Liver (tissue), 8 donors: ENCODE measurements at regions not wholly inside any gene's neighbourhood (a gene's known extent, or its start where the extent isn't known, plus 50 kb on each side); places are given as distances from the start of the nearest gene placed in this dataset.

Experiments
- DNase-seq: peaks from one replicate; pipeline ENCODE4 v3.0.0-alpha.2; 2017; ENCODE audit warnings: low spot score
- H3K27ac ChIP-seq, 2 donors: one replicate each; pipeline ENCODE4 v1.7.0; 2013; ENCODE audit warnings: inconsistent platforms in 2 of 2, low read length in 2 of 2, control low read depth in 1 of 2, low read depth in 1 of 2, mild to moderate bottlenecking in 1 of 2
- H3K27me3 ChIP-seq, 4 donors: one replicate each; pipeline versions ENCODE4 v1.6.1 to v1.7.0; 2013; ENCODE audit warnings: low read length in 3 of 4, inconsistent platforms in 1 of 4, mild to moderate bottlenecking in 1 of 4, moderate library complexity in 1 of 4; ENCODE audit not compliant: control insufficient read depth in 4 of 4, insufficient read depth in 4 of 4
- H3K36me3 ChIP-seq, 4 donors: one replicate each; pipeline versions ENCODE4 v1.6.1 to v1.7.0; 2013; ENCODE audit warnings: low read length in 3 of 4, mild to moderate bottlenecking in 3 of 4, low read depth in 1 of 4, moderate library complexity in 1 of 4; ENCODE audit not compliant: control insufficient read depth in 4 of 4, insufficient read depth in 3 of 4
- H3K4me1 ChIP-seq, 4 donors: one replicate each; pipeline versions ENCODE4 v1.6.1 to v1.7.0; 2013; ENCODE audit warnings: low read length in 3 of 4, mild to moderate bottlenecking in 3 of 4, moderate library complexity in 1 of 4; ENCODE audit not compliant: control insufficient read depth in 4 of 4, insufficient read depth in 4 of 4
- H3K4me3 ChIP-seq, 3 donors: one replicate each; pipeline versions ENCODE4 v1.6.1 to v1.7.0; 2013; ENCODE audit warnings: low read length in 3 of 3, control low read depth in 1 of 3, low read depth in 1 of 3, mild to moderate bottlenecking in 1 of 3
- H3K9ac ChIP-seq, 2 donors: one replicate each; pipeline ENCODE4 v1.7.0; 2013; ENCODE audit warnings: low read length in 2 of 2, mild to moderate bottlenecking in 2 of 2, moderate library complexity in 2 of 2, control low read depth in 1 of 2, low read depth in 1 of 2
- H3K9me3 ChIP-seq, 4 donors: one replicate each; pipeline versions ENCODE4 v1.6.1 to v1.7.0; 2013; ENCODE audit warnings: low read length in 3 of 4; ENCODE audit not compliant: control insufficient read depth in 4 of 4
- EGR1 ChIP-seq, 2 donors: IDR thresholded peaks; 2 replicates each; pipeline ENCODE4 v1.6.1; 2016 to 2018; ENCODE audit warnings: antibody characterized with exemption in 2 of 2, low read depth in 2 of 2
- FOXA1 ChIP-seq: IDR thresholded peaks from 2 replicates; pipeline ENCODE4 v1.6.1; 2016; ENCODE audit warnings: antibody characterized with exemption
- FOXA2 ChIP-seq: IDR thresholded peaks from 2 replicates; pipeline ENCODE4 v1.6.1; 2016; ENCODE audit warnings: antibody characterized with exemption
- HNF4A ChIP-seq, 2 donors: conservative IDR thresholded peaks; 2 replicates each; pipeline ENCODE4 v1.6.1; 2016; ENCODE audit warnings: antibody characterized with exemption in 2 of 2, mild to moderate bottlenecking in 2 of 2
- HNF4G ChIP-seq: IDR thresholded peaks from 2 replicates; pipeline ENCODE4 v1.6.1; 2016; ENCODE audit warnings: antibody characterized with exemption
- JUND ChIP-seq, 2 donors: IDR thresholded peaks; 2 replicates each; pipeline ENCODE4 v1.6.1; 2016; ENCODE audit warnings: antibody characterized with exemption in 2 of 2
- NR2F2 ChIP-seq: IDR thresholded peaks from 2 replicates; pipeline ENCODE4 v1.6.1; 2016; ENCODE audit warnings: antibody characterized with exemption
- RAD21 ChIP-seq, 2 donors: IDR thresholded peaks; 2 replicates each; pipeline ENCODE4 v1.6.1; 2016; ENCODE audit warnings: antibody characterized with exemption in 2 of 2, mild to moderate bottlenecking in 2 of 2
- SP1 ChIP-seq: IDR thresholded peaks from 2 replicates; pipeline ENCODE4 v1.6.1; 2018; ENCODE audit warnings: antibody characterized with exemption, mild to moderate bottlenecking
- TAF1 ChIP-seq: conservative IDR thresholded peaks from 2 replicates; pipeline ENCODE4 v1.6.1; 2016; ENCODE audit warnings: antibody characterized with exemption, mild to moderate bottlenecking
- YY1 ChIP-seq: IDR thresholded peaks from 2 replicates; pipeline ENCODE4 v1.6.1; 2016; ENCODE audit warnings: antibody characterized with exemption, mild to moderate bottlenecking
- WGBS: extraction: QIAGEN DNeasy Blood & Tissue Kit; methylation state at CpG from one replicate; pipeline ENCODE4 v1.1.7; 2013; 5-methylcytosine and 5-hydroxymethylcytosine counted together
- TF ChIP-seq, protein P1 (sequence below): IDR thresholded peaks from 2 replicates; pipeline ENCODE4 v1.6.1; 2016; ENCODE audit warnings: antibody characterized with exemption
- TF ChIP-seq, protein P2 (sequence below): IDR thresholded peaks from 2 replicates; pipeline ENCODE4 v1.6.1; 2016; ENCODE audit warnings: antibody characterized with exemption
- TF ChIP-seq, protein P3 (sequence below): fragments of 150-350 bp; IDR thresholded peaks from 2 replicates; pipeline ENCODE4 v1.5.1; 2017; ENCODE audit warnings: improper control_type of control experiment, low read depth, low read length; ENCODE audit not compliant: missing input control
- donor health status: healthy.
- donor health status: healthy.
- donor health status: healthy.
- donor health status: healthy.
- donor health status: healthy.

DNA sequence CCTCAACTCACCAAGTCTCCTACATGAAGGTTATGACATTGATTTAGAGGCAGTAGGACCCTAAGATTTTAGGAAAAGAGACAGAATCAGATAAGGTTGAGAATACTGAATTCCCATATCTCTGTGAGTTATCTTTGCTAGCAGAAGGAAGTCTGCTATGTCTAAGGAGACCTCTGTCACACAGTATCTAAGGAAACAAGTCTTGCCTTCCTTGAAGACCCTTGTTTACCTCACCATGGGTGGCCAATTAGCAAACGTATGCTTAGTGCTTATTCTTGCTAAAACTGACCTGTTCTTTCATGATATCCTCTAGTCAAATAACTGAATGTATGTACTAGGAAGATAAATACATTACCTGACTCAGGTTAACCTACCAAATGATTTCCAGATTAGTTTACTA lies 855.4 kb upstream of the SLITRK1 start:
- 20% methylated on average over 1 of the region's 1 CpG for WGBS
- H3K4me1 ChIP-seq: no peaks in the 10 kb centered on the region
- no peak overlapping the region for H3K9ac ChIP-seq
- H3K4me3 ChIP-seq: no peak overlapping the region
- no peak for TF ChIP-seq TAF1
- no peak for TF ChIP-seq HNF4A (conservative IDR thresholded peaks at IDR 0.05)
- no peak overlapping the region for H3K27ac ChIP-seq
- no peaks in the 10 kb centered on the region for H3K27me3 ChIP-seq
- H3K9me3 ChIP-seq: no peaks in the 10 kb centered on the region
- H3K36me3 ChIP-seq: no peaks in the 10 kb centered on the region
- DNase-seq: no peak

DNA sequence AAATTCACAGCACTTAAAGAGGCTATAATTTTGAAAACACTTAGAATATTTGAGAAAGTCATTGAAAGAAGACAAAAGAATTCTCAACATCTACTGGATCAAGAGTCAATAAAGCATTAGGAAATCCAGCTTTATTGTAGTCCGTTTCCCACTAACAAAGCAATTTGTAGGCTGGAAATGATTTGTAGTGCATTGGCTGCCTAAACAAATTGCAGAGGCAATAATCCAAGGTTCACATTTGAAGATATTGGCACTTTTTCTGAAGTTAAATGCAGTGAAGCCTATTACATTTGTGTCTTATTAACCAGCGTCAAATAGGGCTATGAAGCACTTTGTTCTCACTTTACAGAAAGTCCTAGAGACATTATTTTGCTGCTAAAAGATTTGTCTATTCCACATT lies 848.1 kb upstream of the SLITRK1 start:
- no peaks in the 10 kb centered on the region for H3K9me3 ChIP-seq
- TF ChIP-seq YY1 (no peak), FOXA2 (no peak), NR2F2 (no peak)
- TF ChIP-seq, protein P1, sequence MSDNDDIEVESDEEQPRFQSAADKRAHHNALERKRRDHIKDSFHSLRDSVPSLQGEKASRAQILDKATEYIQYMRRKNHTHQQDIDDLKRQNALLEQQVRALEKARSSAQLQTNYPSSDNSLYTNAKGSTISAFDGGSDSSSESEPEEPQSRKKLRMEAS: no peak
- no peaks in the 10 kb centered on the region for H3K4me1 ChIP-seq
- no peak overlapping the region for H3K27ac ChIP-seq
- no peak for DNase-seq
- no peak overlapping the region for H3K4me3 ChIP-seq
- no peaks in the 10 kb centered on the region for H3K27me3 ChIP-seq
- no peaks in the 10 kb centered on the region for H3K36me3 ChIP-seq
- no peak overlapping the region for H3K9ac ChIP-seq
- WGBS: 48% methylated on average over 2 of the region's 2 CpGs

DNA sequence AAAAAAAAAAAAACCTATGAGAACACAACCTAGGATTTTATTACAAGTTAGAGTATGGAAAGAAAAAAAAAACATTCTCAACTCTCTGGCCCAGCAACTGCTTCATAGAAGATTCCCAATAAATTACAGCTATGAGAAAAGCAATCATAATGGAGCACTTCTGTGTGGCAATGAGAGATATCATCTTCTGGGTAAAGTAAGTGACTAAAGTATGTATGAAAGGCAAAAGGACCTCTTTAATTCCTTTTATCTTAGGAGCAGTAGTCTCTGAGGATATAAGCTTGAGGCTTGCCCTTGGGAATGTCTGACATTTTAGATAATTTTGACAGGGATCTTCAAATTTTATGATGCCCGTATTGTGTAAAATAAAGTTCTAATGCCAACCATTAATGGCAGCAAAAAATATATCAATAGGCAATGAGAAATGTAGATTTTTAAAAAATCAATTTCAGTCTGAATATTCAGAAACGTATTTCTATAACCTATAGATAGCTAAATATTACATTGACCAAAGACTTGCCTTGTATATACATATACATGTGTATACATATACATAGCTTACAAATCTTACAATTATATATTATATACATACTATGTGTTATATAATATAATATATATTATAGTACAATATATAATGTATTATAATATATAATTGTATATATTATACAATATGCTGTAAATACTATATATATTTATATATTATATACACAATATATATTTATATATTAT lies 823.9 kb upstream of the SLITRK1 start:
- no peaks in the 10 kb centered on the region for H3K36me3 ChIP-seq
- no peak overlapping the region for H3K4me3 ChIP-seq
- H3K27ac ChIP-seq: no peak overlapping the region
- no peaks in the 10 kb centered on the region for H3K9me3 ChIP-seq
- no peaks in the 10 kb centered on the region for H3K4me1 ChIP-seq
- TF ChIP-seq, protein P2, sequence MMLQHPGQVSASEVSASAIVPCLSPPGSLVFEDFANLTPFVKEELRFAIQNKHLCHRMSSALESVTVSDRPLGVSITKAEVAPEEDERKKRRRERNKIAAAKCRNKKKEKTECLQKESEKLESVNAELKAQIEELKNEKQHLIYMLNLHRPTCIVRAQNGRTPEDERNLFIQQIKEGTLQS: no peak
- TF ChIP-seq SP1 (no peak), FOXA2 (no peak), HNF4G (no peak), FOXA1 (no peak), JUND (IDR thresholded peaks at IDR 0.05) (no peak), TAF1 (no peak), RAD21 (IDR thresholded peaks at IDR 0.05) (no peak), EGR1 (IDR thresholded peaks at IDR 0.05; ENCODE audit: low read depth in 2 of 2) (no peak), YY1 (no peak)
- TF ChIP-seq, protein P3, sequence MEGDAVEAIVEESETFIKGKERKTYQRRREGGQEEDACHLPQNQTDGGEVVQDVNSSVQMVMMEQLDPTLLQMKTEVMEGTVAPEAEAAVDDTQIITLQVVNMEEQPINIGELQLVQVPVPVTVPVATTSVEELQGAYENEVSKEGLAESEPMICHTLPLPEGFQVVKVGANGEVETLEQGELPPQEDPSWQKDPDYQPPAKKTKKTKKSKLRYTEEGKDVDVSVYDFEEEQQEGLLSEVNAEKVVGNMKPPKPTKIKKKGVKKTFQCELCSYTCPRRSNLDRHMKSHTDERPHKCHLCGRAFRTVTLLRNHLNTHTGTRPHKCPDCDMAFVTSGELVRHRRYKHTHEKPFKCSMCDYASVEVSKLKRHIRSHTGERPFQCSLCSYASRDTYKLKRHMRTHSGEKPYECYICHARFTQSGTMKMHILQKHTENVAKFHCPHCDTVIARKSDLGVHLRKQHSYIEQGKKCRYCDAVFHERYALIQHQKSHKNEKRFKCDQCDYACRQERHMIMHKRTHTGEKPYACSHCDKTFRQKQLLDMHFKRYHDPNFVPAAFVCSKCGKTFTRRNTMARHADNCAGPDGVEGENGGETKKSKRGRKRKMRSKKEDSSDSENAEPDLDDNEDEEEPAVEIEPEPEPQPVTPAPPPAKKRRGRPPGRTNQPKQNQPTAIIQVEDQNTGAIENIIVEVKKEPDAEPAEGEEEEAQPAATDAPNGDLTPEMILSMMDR: no peak
- TF ChIP-seq, protein P1: no peak
- H3K9ac ChIP-seq: no peak overlapping the region
- DNase-seq: no peak
- no peaks in the 10 kb centered on the region for H3K27me3 ChIP-seq
- WGBS: 93% methylated on average over 2 of the region's 2 CpGs
